HUES48 (cell line): ENCODE measurements at regions not wholly inside any gene's neighbourhood (a gene's known extent, or its start where the extent isn't known, plus 50 kb on each side); places are given as distances from the start of the nearest gene placed in this dataset.
A peak's percentile ranks its signal among the peaks of the same experiment; 100 is the strongest.

ENCODE experiments used
- H3K27ac ChIP-seq: one replicate; pipeline ENCODE4 v1.7.0; 2013; ENCODE audit warnings: low read depth, low read length, inconsistent platforms
- H3K27me3 ChIP-seq: 2 replicates; pipeline ENCODE4 v1.6.1; 2013; ENCODE audit warnings: mild to moderate bottlenecking, low read length; ENCODE audit not compliant: control insufficient read depth, insufficient read depth
- H3K36me3 ChIP-seq: 2 replicates; pipeline ENCODE4 v1.6.1; 2013; ENCODE audit warnings: low read length; ENCODE audit not compliant: control insufficient read depth, insufficient read depth
- H3K4me1 ChIP-seq: 2 replicates; pipeline ENCODE4 v1.6.1; 2013; ENCODE audit warnings: mild to moderate bottlenecking, low read length; ENCODE audit not compliant: control insufficient read depth, insufficient read depth
- H3K4me3 ChIP-seq: 2 replicates; pipeline ENCODE4 v1.5.1; 2013; ENCODE audit warnings: mild to moderate bottlenecking, low read depth, low read length
- H3K9ac ChIP-seq: 2 replicates; pipeline ENCODE4 v1.6.1; 2013; ENCODE audit warnings: mild to moderate bottlenecking, low read depth, low read length, moderate library complexity
- H3K9me3 ChIP-seq: 2 replicates; pipeline ENCODE4 v1.6.1; 2013; ENCODE audit warnings: low read length; ENCODE audit not compliant: control insufficient read depth, insufficient read depth

GRCh38 chr7:4612939-4613841 lies 68.9 kb upstream of the FOXK1 start:
- no peak overlapping the region for H3K9ac ChIP-seq
- H3K27ac ChIP-seq = peak overlapping the region; percentile 66
- H3K4me3 ChIP-seq = no peak overlapping the region
- peaks cover 3% of the 10 kb centered on the region; the same call in 1 of the 2 replicates for H3K9me3 ChIP-seq
- no peaks in the 10 kb centered on the region for H3K27me3 ChIP-seq
- no peaks in the 10 kb centered on the region for H3K36me3 ChIP-seq
- peaks cover 14% of the 10 kb centered on the region for H3K4me1 ChIP-seq

GRCh38 chr7:4613846-4614548 lies 68.1 kb upstream of the FOXK1 start:
- H3K27ac ChIP-seq = peak overlapping the region; percentile 66
- no peak overlapping the region for H3K9ac ChIP-seq
- H3K36me3 ChIP-seq = no peaks in the 10 kb centered on the region
- peaks cover 14% of the 10 kb centered on the region for H3K4me1 ChIP-seq
- H3K4me3 ChIP-seq = no peak overlapping the region
- peaks cover 3% of the 10 kb centered on the region; the same call in 1 of the 2 replicates for H3K9me3 ChIP-seq
- H3K27me3 ChIP-seq = no peaks in the 10 kb centered on the region

GRCh38 chr7:4616116-4616515 lies 66.0 kb upstream of the FOXK1 start:
- H3K9ac ChIP-seq = no peak overlapping the region
- H3K4me3 ChIP-seq = no peak overlapping the region
- H3K9me3 ChIP-seq = peaks cover 3% of the 10 kb centered on the region; the same call in 1 of the 2 replicates
- H3K27ac ChIP-seq = no peak overlapping the region
- no peaks in the 10 kb centered on the region for H3K36me3 ChIP-seq
- H3K27me3 ChIP-seq = no peaks in the 10 kb centered on the region
- peaks cover 14% of the 10 kb centered on the region for H3K4me1 ChIP-seq

- Histone ChIP-seq H3K4me1 (no peaks in the 10 kb centered on the region), H3K27ac (no peak overlapping the region), H3K9ac (no peak overlapping the region), H3K4me3 (no peak overlapping the region), H3K36me3 (no peaks in the 10 kb centered on the region), H3K27me3 (no peaks in the 10 kb centered on the region), H3K9me3 (peaks cover 3% of the 10 kb centered on the region; the same call in 1 of the 2 replicates)
Observed at GRCh38 chr7:4621396-4621795, 60.7 kb upstream of the FOXK1 start.

GRCh38 chr7:4626318-4626845 lies 55.7 kb upstream of the FOXK1 start:
- Histone ChIP-seq H3K36me3 (no peaks in the 10 kb centered on the region), H3K4me3 (no peak overlapping the region), H3K27me3 (peaks cover 24% of the 10 kb centered on the region), H3K4me1 (no peaks in the 10 kb centered on the region), H3K9ac (no peak overlapping the region), H3K9me3 (peaks cover 3% of the 10 kb centered on the region; the same call in 1 of the 2 replicates), H3K27ac (no peak overlapping the region)

- Histone ChIP-seq H3K4me3 (no peak overlapping the region), H3K27ac (no peak overlapping the region), H3K9me3 (no peaks in the 10 kb centered on the region), H3K27me3 (peaks cover 30% of the 10 kb centered on the region), H3K9ac (no peak overlapping the region), H3K36me3 (no peaks in the 10 kb centered on the region), H3K4me1 (no peaks in the 10 kb centered on the region)
Observed at GRCh38 chr7:4629287-4629895, 52.7 kb upstream of the FOXK1 start.

GRCh38 chr7:4631380-4632179 lies 50.5 kb upstream of the FOXK1 start:
- Histone ChIP-seq H3K9me3 (no peaks in the 10 kb centered on the region), H3K36me3 (no peaks in the 10 kb centered on the region), H3K4me3 (peak overlapping the region; percentile 48), H3K9ac (no peak overlapping the region), H3K27ac (no peak overlapping the region), H3K4me1 (no peaks in the 10 kb centered on the region), H3K27me3 (peaks cover 30% of the 10 kb centered on the region)
